ENCODE measurements at regions not wholly inside any gene's neighbourhood (a gene's known extent, or its start where the extent isn't known, plus 50 kb on each side); places are given as distances from the start of the nearest gene placed in this dataset.

DNA sequence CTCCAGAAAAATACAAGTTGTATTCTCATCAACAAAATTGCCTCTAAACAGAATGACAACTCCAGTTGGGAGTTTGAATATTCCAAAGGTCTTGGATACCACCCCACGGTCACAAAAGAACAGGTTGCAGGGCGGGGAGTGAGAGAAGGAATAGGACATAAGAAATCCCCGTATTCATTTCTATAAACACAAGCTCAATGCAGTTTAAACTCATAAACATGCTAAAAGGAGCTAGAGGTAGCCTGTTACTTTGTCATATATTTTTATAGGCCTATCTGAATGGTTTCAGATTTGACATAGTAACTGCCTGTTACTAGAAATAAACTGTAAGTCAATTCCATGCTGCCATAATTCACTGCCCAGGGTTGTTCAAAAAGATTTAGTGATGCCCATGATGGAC, 567.5 kb downstream of the BCL11A start:
- intact Hi-C loops (cut with micrococcal nuclease; ENCODE audit: unreplicated experiment): no loop called here
- H3K27ac ChIP-seq: no peak overlapping the region
- no peaks in the 10 kb centered on the region for H3K27me3 ChIP-seq (ENCODE audit: insufficient read depth, low read depth)
- ChIA-PET CTCF (no interaction called here), POLR2A (ENCODE audit: unreplicated experiment) (no interaction called here)
- H3K4me1 ChIP-seq (replicated peaks; ENCODE audit: insufficient read depth): no peaks in the 10 kb centered on the region
- no peaks in the 10 kb centered on the region for H3K9me3 ChIP-seq (ENCODE audit: insufficient read depth, low read depth)
- no peak overlapping the region for H2AFZ ChIP-seq
- no peak for DNase-seq
- no peaks in the 10 kb centered on the region for H3K79me2 ChIP-seq (ENCODE audit: low read depth)
- TF ChIP-seq EZH2 (IDR thresholded peaks at IDR 0.05; ENCODE audit: low read depth): no peak
- TF ChIP-seq, protein P1, sequence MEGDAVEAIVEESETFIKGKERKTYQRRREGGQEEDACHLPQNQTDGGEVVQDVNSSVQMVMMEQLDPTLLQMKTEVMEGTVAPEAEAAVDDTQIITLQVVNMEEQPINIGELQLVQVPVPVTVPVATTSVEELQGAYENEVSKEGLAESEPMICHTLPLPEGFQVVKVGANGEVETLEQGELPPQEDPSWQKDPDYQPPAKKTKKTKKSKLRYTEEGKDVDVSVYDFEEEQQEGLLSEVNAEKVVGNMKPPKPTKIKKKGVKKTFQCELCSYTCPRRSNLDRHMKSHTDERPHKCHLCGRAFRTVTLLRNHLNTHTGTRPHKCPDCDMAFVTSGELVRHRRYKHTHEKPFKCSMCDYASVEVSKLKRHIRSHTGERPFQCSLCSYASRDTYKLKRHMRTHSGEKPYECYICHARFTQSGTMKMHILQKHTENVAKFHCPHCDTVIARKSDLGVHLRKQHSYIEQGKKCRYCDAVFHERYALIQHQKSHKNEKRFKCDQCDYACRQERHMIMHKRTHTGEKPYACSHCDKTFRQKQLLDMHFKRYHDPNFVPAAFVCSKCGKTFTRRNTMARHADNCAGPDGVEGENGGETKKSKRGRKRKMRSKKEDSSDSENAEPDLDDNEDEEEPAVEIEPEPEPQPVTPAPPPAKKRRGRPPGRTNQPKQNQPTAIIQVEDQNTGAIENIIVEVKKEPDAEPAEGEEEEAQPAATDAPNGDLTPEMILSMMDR (conservative IDR thresholded peaks at IDR 0.05): no peak
- BruUV-seq (replicated peaks): no TSS peak
- no peaks in the 10 kb centered on the region for H3K9me2 ChIP-seq (ENCODE audit: insufficient read depth)
- no peaks in the 10 kb centered on the region for H4K20me1 ChIP-seq (ENCODE audit: insufficient read depth)
- no peak overlapping the region for H3K4me3 ChIP-seq
- H3K36me3 ChIP-seq (ENCODE audit: low read depth): no peaks in the 10 kb centered on the region
- H3F3A ChIP-seq (ENCODE audit: insufficient read depth, low read depth): no peaks in the 10 kb centered on the region
- no peak overlapping the region for H3K4me2 ChIP-seq

- intact Hi-C loops (cut with micrococcal nuclease; ENCODE audit: unreplicated experiment): no loop called here
- DNase-seq: no peak
- ChIA-PET POLR2A (ENCODE audit: unreplicated experiment) (no interaction called here), CTCF (no interaction called here)
- BruUV-seq (replicated peaks): no TSS peak
- Histone ChIP-seq H3F3A (ENCODE audit: insufficient read depth, low read depth) (no peaks in the 10 kb centered on the region), H3K27ac (no peak overlapping the region), H3K9me3 (ENCODE audit: insufficient read depth, low read depth) (no peaks in the 10 kb centered on the region), H3K36me3 (ENCODE audit: low read depth) (no peaks in the 10 kb centered on the region), H3K4me2 (no peak overlapping the region), H3K4me1 (replicated peaks; ENCODE audit: insufficient read depth) (no peaks in the 10 kb centered on the region), H3K4me3 (no peak overlapping the region), H2AFZ (no peak overlapping the region), H4K20me1 (ENCODE audit: insufficient read depth) (no peaks in the 10 kb centered on the region), H3K27me3 (ENCODE audit: insufficient read depth, low read depth) (peaks cover 32% of the 10 kb centered on the region), H3K79me2 (ENCODE audit: low read depth) (no peaks in the 10 kb centered on the region), H3K9me2 (ENCODE audit: insufficient read depth) (no peaks in the 10 kb centered on the region)
- TF ChIP-seq, protein P1 (conservative IDR thresholded peaks at IDR 0.05): no peak
- TF ChIP-seq EZH2 (IDR thresholded peaks at IDR 0.05; ENCODE audit: low read depth): no peak
Observed at GRCh38 chr2:59974051-59974766, 579.2 kb downstream of the BCL11A start.

DNA sequence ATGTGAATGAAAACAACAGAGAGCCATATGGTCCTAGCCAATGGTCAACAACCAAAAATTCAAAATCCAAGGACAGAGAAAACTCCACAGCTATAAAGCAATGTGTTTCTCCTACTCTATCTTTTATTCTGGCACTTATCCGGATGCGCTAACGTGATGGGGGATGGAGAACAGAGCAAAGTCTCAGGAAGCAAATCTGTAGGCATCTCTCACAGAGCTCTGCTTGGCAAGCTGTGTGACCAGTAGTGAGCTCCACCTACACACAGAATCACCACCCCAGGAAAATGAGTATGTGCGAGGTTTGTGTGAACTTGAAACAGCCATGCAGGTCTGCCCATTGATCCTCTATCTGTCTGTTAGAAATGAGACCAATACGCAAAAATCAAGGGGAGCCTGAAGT, 584.3 kb downstream of the BCL11A start:
- ChIA-PET POLR2A (ENCODE audit: unreplicated experiment) (no interaction called here), CTCF (no interaction called here)
- peaks cover 18% of the 10 kb centered on the region for H3K27me3 ChIP-seq (ENCODE audit: insufficient read depth, low read depth)
- no peaks in the 10 kb centered on the region for H3K9me3 ChIP-seq (ENCODE audit: insufficient read depth, low read depth)
- H3K4me2 ChIP-seq: no peak overlapping the region
- no peaks in the 10 kb centered on the region for H3K4me1 ChIP-seq (replicated peaks; ENCODE audit: insufficient read depth)
- intact Hi-C loops (cut with micrococcal nuclease; ENCODE audit: unreplicated experiment): no loop called here
- H3K4me3 ChIP-seq: no peak overlapping the region
- no peaks in the 10 kb centered on the region for H3K9me2 ChIP-seq (ENCODE audit: insufficient read depth)
- DNase-seq: no peak
- H3F3A ChIP-seq (ENCODE audit: insufficient read depth, low read depth): no peaks in the 10 kb centered on the region
- no peak overlapping the region for H3K27ac ChIP-seq
- no peak overlapping the region for H2AFZ ChIP-seq
- no peaks in the 10 kb centered on the region for H4K20me1 ChIP-seq (ENCODE audit: insufficient read depth)
- TF ChIP-seq, protein P1 (conservative IDR thresholded peaks at IDR 0.05): no peak
- TF ChIP-seq EZH2 (IDR thresholded peaks at IDR 0.05; ENCODE audit: low read depth): no peak
- no TSS peak for BruUV-seq (replicated peaks)
- H3K79me2 ChIP-seq (ENCODE audit: low read depth): no peaks in the 10 kb centered on the region
- H3K36me3 ChIP-seq (ENCODE audit: low read depth): no peaks in the 10 kb centered on the region

Measured in PC-9 (cell line).